GM12873 (cell line): ENCODE measurements at regions not wholly inside any gene's neighbourhood (a gene's known extent, or its start where the extent isn't known, plus 50 kb on each side); places are given as distances from the start of the nearest gene placed in this dataset.

Experiments
- TF ChIP-seq, protein P1 (sequence below): IDR thresholded peaks from 2 replicates; pipeline ENCODE4 v1.5.1; 2012; ENCODE audit warnings: low read depth, mild to moderate bottlenecking, moderate library complexity, low read length, control low read depth; ENCODE audit not compliant: insufficient read depth; ENCODE audit errors: missing control alignments

GRCh38 chr11:92709329-92709728, 260.1 kb upstream of the MTNR1B start:
- TF ChIP-seq, protein P1, sequence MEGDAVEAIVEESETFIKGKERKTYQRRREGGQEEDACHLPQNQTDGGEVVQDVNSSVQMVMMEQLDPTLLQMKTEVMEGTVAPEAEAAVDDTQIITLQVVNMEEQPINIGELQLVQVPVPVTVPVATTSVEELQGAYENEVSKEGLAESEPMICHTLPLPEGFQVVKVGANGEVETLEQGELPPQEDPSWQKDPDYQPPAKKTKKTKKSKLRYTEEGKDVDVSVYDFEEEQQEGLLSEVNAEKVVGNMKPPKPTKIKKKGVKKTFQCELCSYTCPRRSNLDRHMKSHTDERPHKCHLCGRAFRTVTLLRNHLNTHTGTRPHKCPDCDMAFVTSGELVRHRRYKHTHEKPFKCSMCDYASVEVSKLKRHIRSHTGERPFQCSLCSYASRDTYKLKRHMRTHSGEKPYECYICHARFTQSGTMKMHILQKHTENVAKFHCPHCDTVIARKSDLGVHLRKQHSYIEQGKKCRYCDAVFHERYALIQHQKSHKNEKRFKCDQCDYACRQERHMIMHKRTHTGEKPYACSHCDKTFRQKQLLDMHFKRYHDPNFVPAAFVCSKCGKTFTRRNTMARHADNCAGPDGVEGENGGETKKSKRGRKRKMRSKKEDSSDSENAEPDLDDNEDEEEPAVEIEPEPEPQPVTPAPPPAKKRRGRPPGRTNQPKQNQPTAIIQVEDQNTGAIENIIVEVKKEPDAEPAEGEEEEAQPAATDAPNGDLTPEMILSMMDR = no peak

- TF ChIP-seq, protein P1 = no peak
These were observed 257.5 kb upstream of the MTNR1B start for GRCh38 chr11:92711926-92712325.

GRCh38 chr11:92714111-92714510, 255.3 kb upstream of the MTNR1B start:
- TF ChIP-seq, protein P1 = no peak

- TF ChIP-seq, protein P1 = no peak
These were observed 252.2 kb upstream of the MTNR1B start for GRCh38 chr11:92717240-92717639.

- TF ChIP-seq, protein P1 = no peak
These were observed 249.1 kb upstream of the MTNR1B start for GRCh38 chr11:92720385-92720784.

- TF ChIP-seq, protein P1 = no peak
These were observed 244.1 kb upstream of the MTNR1B start for GRCh38 chr11:92725352-92725751.

- TF ChIP-seq, protein P1 = no peak
These were observed 242.3 kb upstream of the MTNR1B start for GRCh38 chr11:92727123-92727522.
